ENCODE measurements at regions not wholly inside any gene's neighbourhood (a gene's known extent, or its start where the extent isn't known, plus 50 kb on each side); places are given as distances from the start of the nearest gene placed in this dataset.
"Not testable (repeated sequence)": the region's sequence is repeated elsewhere in the genome, so short reads cannot be mapped to it uniquely, and the experiment has no call there.

DNA sequence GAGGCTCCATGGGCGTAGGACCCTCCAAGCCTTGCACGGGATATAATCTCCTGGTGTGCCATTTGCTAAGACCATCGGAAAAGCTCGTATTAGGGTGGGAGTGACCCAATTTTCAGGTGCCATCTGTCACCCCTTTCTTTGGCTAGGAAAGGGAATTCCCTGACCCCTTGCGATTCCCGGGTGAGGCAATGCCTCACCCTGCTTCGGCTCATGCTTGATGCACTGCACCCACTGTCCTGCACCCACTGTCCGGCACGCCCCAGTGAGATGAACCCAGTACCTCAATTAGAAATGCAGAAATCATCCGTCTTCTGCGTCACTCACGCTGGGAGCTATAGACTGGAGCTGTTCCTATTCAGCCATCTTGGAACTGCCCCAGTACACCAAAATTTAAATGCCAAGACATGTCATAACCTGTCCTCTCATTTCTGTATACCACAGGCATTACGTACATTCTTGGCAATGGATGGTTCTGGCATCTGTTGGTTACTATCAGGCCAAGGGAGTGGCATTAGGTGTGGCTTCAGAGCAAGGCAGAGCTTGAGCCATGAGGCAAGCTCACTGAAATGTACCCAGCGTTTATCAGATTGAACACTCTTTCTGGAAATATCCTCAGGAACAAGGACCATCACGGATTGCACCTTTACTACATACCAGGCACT, 95.4 kb upstream of the GALNT18 start (continued):
- TF ChIP-seq ZNF850 (CRISPR knock-in tag; conservative IDR thresholded peaks at IDR 0.05) (no peak), ZFP62 (CRISPR knock-in tag; IDR thresholded peaks at IDR 0.05) (no peak), SRY (CRISPR knock-in tag; IDR thresholded peaks at IDR 0.05) (no peak), PRDM4 (CRISPR knock-in tag; IDR thresholded peaks at IDR 0.05; ENCODE audit: borderline replicate concordance) (no peak)

- H3K4me1 ChIP-seq (ENCODE audit: insufficient read depth, low read length); H3K4me2 ChIP-seq (ENCODE audit: low read depth, low read length); H3K9ac ChIP-seq (ENCODE audit: insufficient read depth, low read depth, low read length); H3K36me3 ChIP-seq (replicated peaks in 1 of 2; ENCODE audit: control insufficient read depth in 1 of 2, insufficient read depth in 2 of 2, low read length in 2 of 2); POLR2A ChIA-PET; H3K27ac ChIP-seq (ENCODE audit: extremely low read length, insufficient read depth, low read length); H4K20me1 ChIP-seq (ENCODE audit: insufficient read depth, low read length); H3K4me3 ChIP-seq (replicated peaks in 1 of 3; ENCODE audit: insufficient read depth in 1 of 3, low read depth in 2 of 3, low read length in 3 of 3); intact Hi-C loops (cut with micrococcal nuclease; ENCODE audit: unreplicated experiment); H2AFZ ChIP-seq (ENCODE audit: low read length); FAIRE-seq; ATAC-seq; CTCF ChIA-PET (ENCODE audit: low intra/inter-chr PET ratio, low total read pairs); DNase-seq (ENCODE audit: low spot score); H3K79me2 ChIP-seq (ENCODE audit: insufficient read depth, low read length); in situ Hi-C loops (cut with HindIII; ENCODE audit: extremely low pct_ligation_motif_present, low pct_unique_long_range_greater_than_20kb); BruUV-seq (replicated peaks); H3K27me3 ChIP-seq (ENCODE audit: control insufficient read depth in 1 of 2, insufficient read depth in 2 of 2, low read length in 2 of 2): not testable (repeated sequence)
- peaks cover 11% of the 10 kb centered on the region; the same call in 1 of the 2 replicates for H3K9me3 ChIP-seq (ENCODE audit: low read length)
- 0% methylated on average over 1 of the region's 1 CpG for WGBS (ENCODE audit: low lambda C conversion rate)
These were observed 93.3 kb upstream of the GALNT18 start for GRCh38 chr11:11715075-11715474.
